GM19452 (cell line): ENCODE measurements at regions not wholly inside any gene's neighbourhood (a gene's known extent, or its start where the extent isn't known, plus 50 kb on each side); places are given as distances from the start of the nearest gene placed in this dataset.

Source experiments
- ATAC-seq: cut with Tn5 transposase; IDR thresholded peaks from one replicate; pipeline ENCODE4 v1.9.1; 2021; ENCODE audit not compliant: unreplicated experiment

DNA sequence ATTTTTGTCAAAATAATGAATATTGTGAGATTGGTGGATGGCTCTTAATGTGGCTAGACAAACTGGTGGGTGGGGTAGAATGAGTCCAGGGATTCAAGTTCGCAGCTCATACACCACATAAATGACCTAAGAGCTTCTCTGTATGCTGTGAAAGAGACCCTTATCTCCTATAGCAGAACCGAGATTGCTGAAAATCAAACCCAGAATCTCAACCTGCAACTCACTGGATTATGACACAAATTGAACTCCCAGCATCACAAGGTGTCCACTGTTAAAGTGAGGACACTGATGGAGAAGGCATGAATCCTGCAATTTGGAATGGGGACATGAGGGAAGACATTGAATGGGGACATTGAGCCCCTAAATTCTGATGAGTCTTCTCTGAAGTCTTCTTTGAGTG is 51.3 kb upstream of the CNKSR3 start:
- ATAC-seq, result no peak

DNA sequence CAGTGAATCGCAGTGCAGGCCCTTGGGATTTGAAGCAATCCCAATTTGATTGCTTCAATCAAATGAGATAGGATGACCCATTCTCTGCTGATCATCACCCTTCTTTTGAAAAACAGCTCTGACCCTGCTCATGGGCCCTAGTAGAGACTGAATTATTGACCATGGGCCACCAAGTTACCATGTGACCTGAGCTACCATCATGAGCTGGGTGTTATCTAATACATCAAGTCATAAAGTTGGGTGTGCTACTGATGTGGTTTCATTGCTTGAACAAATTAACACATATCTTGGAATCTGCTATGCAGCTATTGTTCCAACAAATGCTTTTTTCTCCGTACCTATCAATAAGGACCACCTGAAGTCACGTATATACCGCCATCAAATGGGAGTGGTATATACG is 54.8 kb upstream of the CNKSR3 start:
- ATAC-seq, result no peak

DNA sequence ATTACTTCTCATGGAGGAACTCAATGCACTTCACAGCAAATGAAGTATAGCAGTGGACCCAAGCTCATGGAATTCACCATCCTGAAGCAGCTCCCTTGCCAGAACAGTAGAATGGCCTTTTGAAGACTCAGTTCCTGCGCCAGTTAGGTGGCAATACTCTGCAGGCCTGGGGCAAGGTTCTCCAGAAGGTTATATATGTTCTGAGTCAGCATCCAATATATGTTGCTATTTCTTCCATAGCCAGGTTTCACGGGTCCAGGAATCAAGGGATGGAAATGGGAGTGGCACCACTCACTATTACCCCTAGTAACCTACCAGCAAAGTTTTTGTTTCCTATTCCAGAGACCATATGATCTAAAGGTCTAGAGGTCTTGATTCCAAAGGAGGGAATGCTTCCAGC is 56.4 kb upstream of the CNKSR3 start:
- no peak for ATAC-seq

DNA sequence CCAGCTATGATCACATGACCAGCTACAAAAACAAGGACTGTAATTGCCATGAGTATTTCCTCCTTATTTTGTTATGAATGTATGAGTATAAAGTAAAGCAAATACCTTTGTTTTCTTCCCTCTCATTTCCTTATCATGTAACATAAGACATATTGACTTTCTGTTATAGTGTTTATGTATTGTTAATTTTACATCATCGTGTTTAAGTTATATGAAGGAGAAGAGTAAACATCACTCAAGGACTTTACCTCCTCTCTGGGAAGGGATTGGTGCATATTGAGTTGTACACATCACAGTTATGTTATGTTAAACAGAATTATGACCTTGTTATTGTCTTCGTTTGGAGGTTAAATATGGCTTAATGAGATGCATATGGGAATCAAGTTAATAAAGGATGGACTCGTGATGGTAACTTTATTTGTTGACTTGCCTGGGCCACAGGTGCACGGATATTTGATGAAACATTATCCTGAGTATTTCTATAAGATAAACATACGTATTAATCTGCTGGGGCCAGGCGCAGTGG is 57.3 kb upstream of the CNKSR3 start:
- no peak for ATAC-seq

DNA sequence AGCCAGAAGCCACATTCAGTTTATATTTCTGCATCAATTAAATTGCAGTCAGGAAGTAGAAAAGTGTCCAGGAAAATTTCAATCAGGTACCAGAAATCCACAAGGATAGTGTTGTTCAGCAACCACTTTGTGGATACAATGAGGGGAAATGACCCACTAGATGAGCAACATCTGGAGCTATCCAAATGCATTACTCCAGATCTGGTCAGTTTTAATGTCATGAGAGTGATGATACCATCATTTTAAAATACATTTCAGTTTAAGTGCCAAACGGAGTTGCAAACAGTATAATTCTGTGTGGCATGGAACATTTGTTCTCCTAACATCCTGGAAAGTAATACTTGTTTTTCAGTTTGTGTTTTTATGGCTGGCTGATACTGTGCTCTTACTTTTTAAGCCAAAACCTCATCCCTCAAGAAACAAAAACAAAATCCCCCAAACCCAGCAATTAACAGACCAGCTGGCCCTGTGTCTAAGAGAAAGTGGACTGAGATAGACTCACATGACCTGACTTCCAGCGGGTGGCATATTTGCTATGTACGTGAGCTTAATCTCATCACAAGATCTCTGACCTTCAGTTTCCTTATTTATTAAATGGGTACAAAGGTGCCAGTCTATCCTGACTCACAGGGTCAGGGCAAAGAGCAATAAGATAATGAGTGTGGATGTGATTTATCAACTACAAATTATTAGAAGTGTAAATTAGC is 58.8 kb upstream of the CNKSR3 start:
- ATAC-seq, result no peak

DNA sequence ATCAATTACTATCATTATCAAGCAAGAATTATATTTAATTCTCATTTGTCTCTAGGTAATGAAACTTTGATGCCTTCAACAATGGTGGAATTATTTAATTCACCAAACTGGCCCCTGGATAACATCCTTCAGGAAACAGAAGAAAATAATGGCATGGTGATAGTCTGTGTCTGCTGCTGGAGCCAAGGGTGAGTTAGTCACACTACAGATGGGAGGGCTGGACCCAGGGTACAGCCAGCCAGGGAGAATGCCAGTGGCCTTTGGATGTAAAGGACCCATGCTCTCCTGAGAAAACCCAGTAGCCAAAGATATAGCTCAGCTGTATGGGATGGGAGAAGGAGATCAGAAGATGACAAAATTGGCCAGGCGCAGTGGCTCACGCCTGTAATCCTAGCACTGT is 60.0 kb upstream of the CNKSR3 start:
- ATAC-seq, result no peak

DNA sequence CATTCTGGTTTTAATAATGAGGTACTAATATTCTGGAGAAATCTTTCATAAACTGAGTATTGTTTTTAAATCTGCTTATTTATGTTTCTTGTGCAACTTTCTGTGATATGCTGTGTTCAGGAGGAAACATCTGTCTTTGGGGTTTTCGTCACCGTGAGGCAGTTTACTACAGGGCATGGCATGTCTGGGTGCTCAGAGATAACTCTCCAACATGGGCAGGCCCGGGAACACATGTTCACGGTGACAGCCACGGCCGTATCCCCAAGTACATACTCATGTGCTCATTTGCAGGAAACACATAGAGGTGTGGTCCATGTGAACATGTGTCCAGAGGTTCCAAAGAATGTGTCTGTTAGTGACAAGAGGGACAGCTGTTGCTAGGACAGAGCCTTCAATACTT is 62.1 kb upstream of the CNKSR3 start:
- ATAC-seq, result no peak

DNA sequence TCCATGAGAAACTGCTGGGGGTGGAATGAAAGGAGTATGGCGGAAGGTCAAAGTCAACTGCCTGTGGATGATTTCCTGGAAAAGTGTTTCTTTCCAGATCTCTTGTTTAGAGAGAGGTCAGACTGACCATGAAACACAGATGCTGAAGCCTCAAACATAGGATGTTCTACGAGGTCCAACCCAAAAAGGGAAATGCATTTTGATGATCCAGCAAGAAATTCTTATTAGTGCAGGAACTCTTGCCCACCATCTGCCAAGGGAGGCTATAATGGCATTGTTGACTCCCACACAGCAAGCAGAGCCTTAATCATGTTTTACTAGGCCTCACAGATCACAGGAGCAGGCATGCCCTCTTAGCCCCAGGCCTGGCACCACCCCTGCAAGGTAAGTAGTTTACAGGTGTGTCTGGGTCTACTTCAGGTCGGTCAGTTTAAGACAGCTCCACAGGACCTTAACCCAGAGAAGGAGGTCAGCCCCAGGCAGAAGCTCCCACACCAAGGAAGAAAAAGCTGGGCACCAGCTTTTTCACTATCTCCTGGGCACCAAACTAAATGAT is 67.6 kb upstream of the CNKSR3 start:
- ATAC-seq, result no peak

DNA sequence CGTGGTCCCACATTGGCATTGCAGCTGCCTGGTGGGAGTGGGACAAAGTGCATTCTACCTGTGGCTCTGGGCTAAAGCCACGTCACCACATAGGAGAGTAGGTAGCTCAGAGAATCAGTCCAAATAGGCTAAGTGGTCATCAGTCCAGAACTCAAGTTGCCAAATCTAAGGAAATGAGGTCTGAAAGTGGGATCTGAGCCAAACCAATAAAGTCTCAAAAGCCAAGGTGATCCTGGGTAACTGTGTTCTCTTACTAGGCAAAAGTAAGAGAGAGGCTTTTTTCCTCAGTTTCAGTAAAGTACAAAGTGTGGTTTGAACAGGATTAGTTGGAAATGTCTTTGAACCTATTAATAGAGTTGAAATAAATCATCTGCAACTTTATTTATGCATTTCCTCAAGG is 68.6 kb upstream of the CNKSR3 start:
- no peak for ATAC-seq

DNA sequence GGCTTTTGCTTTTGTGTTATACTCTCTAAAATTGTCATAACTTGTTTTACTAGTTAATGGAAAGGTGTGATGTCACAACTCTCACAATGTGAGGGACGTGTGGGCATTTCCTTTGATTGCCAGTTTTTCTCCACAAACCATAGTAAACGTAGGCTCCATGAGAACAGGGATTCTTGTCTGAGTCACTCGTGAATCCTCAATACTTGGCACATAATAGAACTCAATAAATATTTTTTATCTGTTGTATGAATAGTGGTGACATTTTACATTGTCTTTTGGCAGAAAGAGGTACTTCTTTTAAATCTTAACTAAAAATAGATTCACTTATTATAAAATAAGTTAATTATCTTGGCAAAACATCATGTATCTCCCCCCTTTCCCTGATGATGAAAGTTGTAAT is 69.0 kb upstream of the CNKSR3 start:
- ATAC-seq, result no peak

DNA sequence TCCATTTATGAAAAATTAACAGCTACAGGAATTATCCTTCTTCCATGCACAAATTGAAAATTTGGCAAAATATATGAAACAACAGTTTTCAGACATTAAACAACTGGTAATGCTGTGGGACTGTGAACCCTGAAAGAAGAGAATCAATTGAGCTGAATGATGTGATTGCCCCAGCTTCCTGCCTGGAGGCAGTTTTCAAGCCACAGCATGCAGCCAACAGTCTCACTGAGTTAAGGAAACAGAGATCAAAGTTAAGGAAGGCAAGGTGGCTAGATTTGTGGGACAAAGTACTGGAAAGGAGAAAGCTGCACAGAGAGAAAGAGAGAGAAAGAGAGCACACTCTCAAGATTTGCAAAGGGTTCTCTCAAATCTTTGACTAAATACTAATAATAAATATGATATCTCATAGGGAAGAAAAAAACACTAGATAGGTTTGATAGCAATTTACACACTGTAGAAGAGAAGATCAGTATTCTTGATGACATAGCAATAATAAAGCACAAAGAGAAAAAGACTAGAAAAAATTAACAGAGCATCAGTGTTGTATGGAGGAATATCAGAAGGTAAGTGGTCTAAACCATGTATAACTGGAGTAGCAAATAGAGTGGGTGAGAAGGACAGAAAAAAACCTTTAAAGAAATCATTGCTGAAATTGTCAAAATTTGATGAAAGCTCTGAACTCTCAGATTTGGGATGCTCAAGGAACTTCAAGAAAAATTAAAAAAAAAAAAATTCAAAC is 70.1 kb upstream of the CNKSR3 start:
- no peak for ATAC-seq

DNA sequence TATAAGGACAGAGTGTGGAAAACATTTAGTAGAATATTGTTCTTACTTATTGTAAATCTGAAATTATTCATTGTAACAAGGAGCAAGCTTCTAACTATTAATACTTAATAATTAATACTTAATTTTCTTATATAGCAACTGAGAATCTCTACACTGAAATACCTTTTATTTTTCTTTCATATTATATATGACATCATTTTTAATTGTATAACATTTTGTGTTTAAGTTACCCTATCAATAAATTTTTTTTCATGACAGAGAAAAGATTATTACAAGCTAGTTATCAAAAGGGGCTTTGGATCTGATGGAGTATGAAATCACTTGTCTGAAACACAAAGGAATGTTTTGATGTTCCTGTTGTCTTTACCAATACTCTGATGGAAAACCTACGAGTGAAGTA is 72.2 kb upstream of the CNKSR3 start:
- ATAC-seq, result no peak

DNA sequence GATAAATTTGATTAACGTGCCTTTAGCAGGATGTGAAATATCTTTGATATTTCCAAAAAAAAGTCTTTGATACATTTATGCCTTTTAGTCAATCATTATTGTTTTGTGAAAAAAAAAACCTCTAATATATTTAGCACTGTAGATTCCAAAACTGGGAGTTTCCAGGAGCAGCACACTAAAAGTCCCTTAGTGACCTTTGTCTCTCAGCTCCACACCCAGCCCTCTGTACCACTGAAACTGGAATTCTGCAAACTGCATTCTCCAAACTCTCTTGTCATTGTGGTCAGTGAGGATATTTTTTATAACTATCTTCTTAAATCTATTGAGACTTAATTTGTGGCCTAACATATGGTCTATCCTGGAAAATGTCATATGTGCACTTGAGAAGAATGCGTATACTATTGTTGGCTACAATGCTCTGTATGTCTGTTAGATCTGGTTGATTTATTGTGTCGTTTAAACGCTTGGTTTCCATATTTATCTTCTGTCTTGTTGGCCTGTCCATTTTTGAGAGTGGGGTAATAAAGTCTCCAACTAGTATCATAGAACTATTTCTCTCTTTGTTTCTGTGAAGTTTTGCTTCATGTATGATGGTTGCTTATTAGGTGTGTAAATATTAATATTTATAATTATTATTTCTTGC is 73.2 kb upstream of the CNKSR3 start:
- ATAC-seq, result no peak

DNA sequence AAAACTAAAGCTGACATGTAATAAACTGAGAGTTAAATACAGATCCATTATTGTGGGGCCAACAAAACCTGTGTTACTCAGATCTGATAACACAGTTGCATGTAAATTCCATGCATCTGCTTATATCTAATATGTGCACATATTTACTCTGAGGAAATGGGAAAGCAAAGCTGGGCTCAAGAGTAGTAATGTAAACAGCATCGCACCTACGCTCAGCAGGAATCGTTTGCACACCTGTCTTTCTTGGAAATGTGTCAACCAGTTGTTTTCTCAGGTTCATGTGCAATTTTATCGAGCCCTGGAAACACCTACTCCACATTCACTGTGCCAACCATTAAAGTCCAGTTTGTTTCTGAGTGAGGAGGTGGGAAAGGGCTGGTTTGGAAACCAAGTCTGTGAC is 80.3 kb upstream of the CNKSR3 start:
- no peak for ATAC-seq

DNA sequence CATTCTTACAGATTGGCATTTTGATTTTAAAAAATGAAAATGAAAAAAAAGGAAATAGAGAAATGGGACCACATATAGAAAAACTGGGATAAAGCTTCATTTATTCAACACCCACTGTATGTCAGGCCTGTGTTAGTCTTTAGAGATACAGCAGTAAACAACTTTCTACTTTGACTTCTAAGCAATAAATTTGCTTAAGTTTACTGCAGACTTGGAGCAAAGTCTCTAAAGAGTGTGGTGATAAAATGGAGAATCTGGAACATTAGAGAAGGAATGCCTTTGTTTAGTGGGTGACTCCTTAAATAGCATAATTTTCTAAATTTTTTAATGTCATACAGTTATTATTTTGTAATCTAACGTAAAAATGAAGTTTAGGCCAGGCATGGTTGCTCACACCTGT is 80.7 kb upstream of the CNKSR3 start:
- ATAC-seq, result no peak

DNA sequence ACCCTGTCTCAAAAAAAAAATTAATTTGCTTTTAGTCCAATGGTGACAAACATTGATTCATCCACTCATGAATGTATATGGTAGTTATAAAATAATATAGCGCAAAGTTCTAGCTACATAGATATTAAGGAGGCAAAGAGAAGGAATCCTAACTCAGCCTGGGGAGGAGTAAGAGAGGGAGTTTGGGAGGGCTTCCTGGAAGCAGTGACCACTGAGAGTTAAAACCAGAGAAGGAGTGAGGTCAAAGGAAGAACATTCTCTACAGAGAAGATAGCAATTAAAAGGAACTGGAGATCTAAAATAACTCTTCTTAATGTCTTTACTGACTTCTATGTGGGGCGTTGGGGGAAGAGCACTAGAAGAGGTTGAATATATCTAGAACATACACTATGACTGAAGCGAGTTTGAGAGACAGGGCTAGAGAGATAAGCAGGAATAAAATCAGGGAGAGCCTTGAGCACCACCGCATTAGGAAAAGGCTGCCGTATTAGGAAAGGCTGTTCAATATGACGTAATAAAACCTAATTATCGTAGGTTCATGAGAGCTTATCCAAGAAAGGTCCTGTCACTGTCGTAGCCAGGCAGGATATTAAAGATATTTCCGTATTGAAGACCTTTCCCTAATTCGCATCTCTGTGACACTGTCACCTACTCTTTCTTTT is 81.8 kb upstream of the CNKSR3 start:
- ATAC-seq, result no peak

DNA sequence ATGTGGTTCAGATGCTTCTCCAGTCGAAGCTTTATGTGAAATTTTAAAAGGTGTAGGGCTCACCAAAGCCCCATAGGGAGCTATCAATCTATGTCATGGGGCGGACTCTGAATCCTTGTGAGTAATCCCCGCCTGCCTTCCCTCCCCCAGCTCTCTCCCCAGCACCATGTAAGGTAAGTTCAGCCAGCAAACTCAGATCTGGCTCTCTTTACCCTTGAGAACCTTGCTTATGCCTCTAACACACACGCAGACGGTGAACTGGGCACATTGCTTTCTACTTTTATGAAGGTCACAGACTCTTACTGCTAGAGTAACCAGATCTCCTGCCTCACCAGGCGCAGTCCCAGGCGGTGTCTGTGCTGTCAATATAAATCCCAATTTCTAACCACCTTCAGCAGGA is 82.6 kb upstream of the CNKSR3 start:
- no peak for ATAC-seq

DNA sequence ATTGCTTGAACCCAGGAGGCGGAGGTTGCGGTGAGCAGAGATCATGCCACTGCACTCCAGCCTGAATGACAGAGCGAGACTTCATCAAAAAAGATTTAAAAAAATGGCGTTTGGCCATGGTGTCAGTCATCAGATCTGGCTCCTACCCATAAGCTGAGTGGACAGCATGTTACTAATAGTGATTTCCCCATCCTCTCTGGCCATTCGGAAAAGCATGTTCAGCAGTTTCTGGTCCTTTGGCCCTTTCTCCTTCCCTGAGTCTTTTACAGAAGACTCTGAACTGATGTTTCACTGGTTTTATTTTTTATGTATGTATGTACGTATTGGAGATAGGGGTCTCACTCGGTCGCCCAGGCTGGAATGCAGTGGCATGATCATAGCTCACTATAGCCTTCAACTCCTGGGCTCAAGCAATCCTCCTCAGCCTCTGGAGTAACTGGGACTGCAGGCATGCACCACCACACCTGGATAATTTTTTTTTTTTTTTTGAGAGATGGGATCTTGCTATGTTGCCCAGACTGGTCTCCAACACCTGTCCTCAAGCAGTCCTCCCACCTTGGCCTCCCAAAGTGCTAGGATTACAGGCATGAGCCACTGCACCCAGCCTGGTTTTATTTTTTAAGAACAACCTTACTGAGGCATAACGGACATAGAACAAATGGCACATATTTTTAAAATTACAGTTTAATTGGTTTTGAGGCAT is 84.2 kb upstream of the CNKSR3 start:
- no peak for ATAC-seq

DNA sequence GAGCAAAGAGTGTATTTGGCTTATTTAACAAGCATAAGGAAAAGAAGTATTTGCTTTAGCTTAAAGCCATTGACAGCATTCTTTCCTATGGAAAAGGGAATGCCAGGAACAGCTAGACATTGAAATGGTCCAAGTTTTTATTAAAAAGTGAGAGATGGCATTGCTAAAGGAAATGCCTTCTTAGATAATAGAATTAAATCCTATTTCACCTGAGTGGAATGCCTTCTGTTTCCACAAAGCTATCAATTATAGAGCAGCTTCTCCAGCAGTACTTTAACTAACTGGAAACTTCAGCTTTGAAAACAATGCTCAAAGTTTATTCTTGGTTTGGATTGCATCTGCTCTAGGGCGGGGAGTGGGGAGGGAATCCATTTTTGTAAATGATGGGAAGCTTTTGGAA is 85.1 kb upstream of the CNKSR3 start:
- no peak for ATAC-seq

DNA sequence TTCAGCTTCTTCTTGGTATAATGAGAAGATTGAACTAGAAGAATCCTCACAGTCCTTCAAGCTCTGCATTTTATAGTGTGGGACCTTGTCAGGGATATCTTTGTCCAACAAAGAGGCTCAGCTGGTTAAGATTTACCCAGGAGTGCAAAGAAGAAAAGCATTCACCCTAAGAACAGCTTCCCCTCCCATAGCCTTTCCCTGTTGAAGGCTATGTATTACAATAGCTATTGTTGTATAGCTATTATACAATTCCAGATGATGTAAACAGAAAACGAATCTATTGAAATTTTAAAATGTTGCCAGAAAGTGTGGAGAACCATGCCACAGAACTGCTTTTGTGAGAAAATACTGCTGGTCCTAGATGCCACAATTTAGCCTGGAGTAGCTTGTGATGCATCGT is 85.5 kb upstream of the CNKSR3 start:
- no peak for ATAC-seq

DNA sequence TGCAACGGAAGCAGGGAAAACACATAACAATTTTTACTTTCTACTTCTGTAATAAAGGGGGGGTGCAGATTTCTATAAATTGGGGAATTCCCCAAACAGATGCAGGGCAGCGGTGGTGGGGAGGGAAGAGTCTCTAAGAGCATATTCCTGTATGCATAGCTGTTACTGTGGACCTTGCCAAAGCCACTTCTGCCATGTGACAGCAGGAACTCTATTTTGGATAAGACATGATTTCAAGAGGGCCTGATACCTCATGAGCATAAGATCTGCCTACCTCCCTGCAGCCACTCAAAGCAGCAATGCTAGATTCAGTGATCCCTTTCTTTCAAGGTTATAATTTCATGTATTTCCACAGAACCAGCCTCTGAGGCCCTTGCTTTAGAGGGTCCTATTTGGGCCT is 86.2 kb upstream of the CNKSR3 start:
- ATAC-seq, result no peak
